Stomach (tissue), 4 donors: ENCODE measurements at regions not wholly inside any gene's neighbourhood (a gene's known extent, or its start where the extent isn't known, plus 50 kb on each side); places are given as distances from the start of the nearest gene placed in this dataset.

Source experiments
- POLR2A ChIP-seq, 4 donors: fragments of 450-650 bp; IDR thresholded peaks; one replicate each; pipeline ENCODE4 v1.6.1; 2016; ENCODE audit warnings: antibody characterized with exemption in 4 of 4, control low read depth in 2 of 4, mild to moderate bottlenecking in 1 of 4, moderate library complexity in 1 of 4
- POLR2AphosphoS5 ChIP-seq, 3 donors: sonication (generic); formaldehyde crosslinking; IDR thresholded peaks; one replicate each; pipeline ENCODE4 v1.6.1; 2016; ENCODE audit warnings: antibody characterized with exemption in 3 of 3

- TF ChIP-seq POLR2AphosphoS5 (IDR thresholded peaks at IDR 0.05) = no peak
- no peak for TF ChIP-seq POLR2A (IDR thresholded peaks at IDR 0.05)
Observed at GRCh38 chr2:103781313-103781712, 1019.5 kb downstream of the TMEM182 start.
